ENCODE measurements at regions not wholly inside any gene's neighbourhood (a gene's known extent, or its start where the extent isn't known, plus 50 kb on each side); places are given as distances from the start of the nearest gene placed in this dataset.
"Not testable (repeated sequence)": the region's sequence is repeated elsewhere in the genome, so short reads cannot be mapped to it uniquely, and the experiment has no call there.

DNA sequence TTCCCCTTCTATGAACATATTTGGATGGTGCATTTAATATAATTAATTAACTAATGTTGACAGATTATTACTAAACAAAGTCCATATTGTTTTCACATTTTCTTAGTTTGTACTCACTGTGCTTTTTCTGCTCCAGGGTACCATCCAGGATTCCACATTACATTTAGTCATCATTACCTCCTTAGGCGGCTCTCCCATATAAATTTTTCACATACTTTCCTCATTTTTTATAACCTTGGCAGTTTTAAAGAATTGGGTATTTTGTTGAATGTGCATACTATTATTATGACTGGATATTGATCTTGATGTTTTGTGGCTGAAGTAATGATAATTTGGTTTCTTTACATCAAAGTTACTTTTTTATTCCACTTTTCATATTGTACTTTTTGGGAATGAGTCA is 755.6 kb upstream of the ANO3 start:
- no peak overlapping the region for H3K4me3 ChIP-seq (ENCODE audit: low read depth, low read length)
- TF ChIP-seq, protein P1, sequence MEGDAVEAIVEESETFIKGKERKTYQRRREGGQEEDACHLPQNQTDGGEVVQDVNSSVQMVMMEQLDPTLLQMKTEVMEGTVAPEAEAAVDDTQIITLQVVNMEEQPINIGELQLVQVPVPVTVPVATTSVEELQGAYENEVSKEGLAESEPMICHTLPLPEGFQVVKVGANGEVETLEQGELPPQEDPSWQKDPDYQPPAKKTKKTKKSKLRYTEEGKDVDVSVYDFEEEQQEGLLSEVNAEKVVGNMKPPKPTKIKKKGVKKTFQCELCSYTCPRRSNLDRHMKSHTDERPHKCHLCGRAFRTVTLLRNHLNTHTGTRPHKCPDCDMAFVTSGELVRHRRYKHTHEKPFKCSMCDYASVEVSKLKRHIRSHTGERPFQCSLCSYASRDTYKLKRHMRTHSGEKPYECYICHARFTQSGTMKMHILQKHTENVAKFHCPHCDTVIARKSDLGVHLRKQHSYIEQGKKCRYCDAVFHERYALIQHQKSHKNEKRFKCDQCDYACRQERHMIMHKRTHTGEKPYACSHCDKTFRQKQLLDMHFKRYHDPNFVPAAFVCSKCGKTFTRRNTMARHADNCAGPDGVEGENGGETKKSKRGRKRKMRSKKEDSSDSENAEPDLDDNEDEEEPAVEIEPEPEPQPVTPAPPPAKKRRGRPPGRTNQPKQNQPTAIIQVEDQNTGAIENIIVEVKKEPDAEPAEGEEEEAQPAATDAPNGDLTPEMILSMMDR (IDR thresholded peaks at IDR 0.05; ENCODE audit: low read depth, low read length) = no peak

DNA sequence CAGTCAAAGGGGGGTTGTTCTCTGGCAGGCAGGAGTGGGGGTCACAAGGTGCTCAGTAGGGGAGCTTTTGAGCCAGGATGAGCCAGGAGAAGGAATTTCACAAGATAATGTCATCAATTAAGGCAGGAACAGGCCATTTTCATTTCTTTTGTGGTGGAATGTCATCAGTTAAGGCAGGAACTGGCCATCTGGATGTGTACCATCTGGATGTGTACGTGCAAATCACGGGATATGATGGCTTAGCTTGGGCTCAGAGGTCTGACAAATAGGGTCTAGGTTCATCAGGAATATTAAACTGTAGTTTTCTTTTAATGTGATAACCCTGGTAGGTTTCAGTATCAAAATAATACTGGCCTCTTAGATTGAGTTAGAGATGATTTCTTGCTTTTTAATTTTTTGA is 752.4 kb upstream of the ANO3 start:
- H3K4me3 ChIP-seq (ENCODE audit: low read depth, low read length) = not testable (repeated sequence)

DNA sequence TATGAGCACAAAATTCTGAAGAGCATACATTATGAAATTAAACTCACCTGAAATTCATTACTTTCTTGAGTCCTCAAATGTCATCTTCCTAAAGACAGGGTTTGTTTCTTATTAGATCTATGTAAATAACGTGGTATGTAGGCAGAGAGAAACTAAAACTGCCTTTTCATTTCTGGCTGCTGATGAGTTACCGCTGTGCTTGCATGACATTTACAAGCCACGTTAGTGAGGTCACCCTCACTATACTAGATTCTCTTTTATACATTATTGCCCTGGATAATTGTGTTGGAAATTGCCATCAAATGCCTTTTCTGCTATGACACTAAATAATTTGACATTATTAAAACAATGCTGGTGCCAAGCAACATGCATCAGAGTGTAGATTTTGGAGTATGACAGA is 748.3 kb upstream of the ANO3 start:
- TF ChIP-seq, protein P1 (IDR thresholded peaks at IDR 0.05; ENCODE audit: low read depth, low read length) = no peak
- H3K4me3 ChIP-seq (ENCODE audit: low read depth, low read length) = no peak overlapping the region

DNA sequence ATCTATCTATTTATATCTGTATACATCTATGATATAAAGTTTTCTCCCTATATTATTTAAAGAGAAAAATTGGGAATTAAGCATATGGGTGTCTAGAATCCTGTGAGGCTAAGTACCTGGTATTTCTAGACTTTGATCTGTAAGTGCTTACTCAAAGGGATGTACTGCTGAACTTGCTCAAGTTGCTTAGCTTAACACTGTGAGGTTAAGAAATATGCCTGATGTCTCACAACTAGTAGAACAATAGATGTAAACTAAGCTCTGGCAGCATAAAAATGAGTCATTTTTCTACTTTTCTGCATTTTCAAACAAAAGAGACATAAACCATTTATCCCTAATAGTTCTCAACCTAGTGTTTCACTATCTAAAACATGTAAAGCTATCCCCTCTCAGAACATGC is 744.4 kb upstream of the ANO3 start:
- TF ChIP-seq, protein P1 (IDR thresholded peaks at IDR 0.05; ENCODE audit: low read depth, low read length) = no peak

DNA sequence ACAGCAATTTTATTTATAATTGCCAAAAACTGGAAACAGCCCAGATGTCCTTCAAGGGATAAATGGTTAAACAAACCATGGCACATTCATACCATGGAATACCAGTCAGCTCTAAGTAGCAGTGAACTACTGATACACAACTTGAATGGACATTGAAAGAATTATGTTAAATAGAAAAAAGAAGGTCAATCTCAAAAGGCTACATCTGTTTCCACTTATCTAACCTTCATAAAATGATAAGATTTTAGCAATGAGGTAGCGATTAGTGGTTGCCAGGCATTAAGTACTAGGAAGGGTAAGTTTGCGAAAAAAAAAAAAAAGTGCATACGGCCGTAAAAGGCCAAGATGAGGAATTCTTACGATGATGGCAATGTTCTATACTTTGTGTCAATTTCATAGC is 738.7 kb upstream of the ANO3 start:
- TF ChIP-seq, protein P1 (IDR thresholded peaks at IDR 0.05; ENCODE audit: low read depth, low read length) = no peak
- no peak overlapping the region for H3K4me3 ChIP-seq (ENCODE audit: low read depth, low read length)

More for the DNA sequence above, 744.4 kb upstream of the ANO3 start:
- no peak overlapping the region for H3K4me3 ChIP-seq (ENCODE audit: low read depth, low read length)

DNA sequence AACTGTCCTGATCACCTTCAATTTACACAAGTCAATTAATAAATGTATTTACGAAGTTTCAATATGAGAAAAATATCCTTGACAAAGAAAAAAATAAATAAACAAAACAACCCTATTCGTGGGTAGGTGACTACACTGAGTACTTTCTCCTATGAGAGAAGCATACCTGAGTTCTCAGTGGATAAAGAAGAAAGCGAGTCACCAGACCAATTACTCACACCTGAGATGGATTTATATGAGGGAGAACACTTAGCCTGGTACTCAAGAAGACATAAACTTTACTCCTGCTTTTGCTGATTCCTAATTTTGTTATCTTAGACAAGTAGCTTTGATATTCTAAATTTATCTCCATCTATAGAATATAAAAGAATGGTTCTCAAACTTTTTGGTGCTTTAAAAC is 735.2 kb upstream of the ANO3 start:
- H3K4me3 ChIP-seq (ENCODE audit: low read depth, low read length) = no peak overlapping the region
- TF ChIP-seq, protein P1 (IDR thresholded peaks at IDR 0.05; ENCODE audit: low read depth, low read length) = no peak

DNA sequence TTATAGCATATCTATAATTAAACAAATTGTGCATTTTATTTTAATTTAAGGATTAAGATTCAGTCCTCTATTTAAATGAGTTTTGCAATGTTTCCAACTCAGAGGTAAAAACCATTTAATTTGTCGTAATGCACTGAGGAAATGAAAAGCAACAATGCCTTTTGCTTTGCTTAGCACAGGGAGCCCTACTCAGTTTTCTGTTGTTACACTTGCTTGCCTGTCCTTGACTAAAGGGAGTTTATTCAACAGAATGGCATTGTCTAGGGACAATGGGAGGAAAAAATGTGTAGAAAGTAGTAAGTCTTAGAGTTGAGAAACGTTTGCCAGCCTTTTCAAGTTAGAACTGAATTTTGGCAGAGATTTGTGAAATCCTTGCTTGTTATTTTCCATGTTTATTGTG is 734.2 kb upstream of the ANO3 start:
- no peak overlapping the region for H3K4me3 ChIP-seq (ENCODE audit: low read depth, low read length)
- TF ChIP-seq, protein P1 (IDR thresholded peaks at IDR 0.05; ENCODE audit: low read depth, low read length) = no peak

DNA sequence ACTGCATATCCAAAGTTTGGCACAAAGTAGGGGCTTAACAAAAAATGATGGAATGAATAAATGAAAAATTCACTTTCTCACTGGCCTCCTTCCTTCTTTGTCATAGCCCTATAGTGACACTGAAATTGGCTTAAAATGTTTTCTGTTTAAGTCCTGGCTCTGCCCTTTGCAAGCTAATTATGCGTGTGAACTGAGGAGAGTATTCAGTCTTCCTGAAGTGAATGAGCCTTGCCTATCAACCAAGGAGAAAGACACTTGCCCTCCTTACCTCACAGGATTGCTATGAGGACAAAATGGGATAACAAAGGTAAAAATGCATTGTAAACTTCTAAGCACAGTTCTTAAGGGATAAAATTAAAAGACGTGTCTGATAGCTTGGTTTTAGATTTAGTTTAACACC is 729.8 kb upstream of the ANO3 start:
- TF ChIP-seq, protein P1 (IDR thresholded peaks at IDR 0.05; ENCODE audit: low read depth, low read length) = no peak
- no peak overlapping the region for H3K4me3 ChIP-seq (ENCODE audit: low read depth, low read length)
